Testis (tissue), 2 donors: ENCODE measurements at regions not wholly inside any gene's neighbourhood (a gene's known extent, or its start where the extent isn't known, plus 50 kb on each side); places are given as distances from the start of the nearest gene placed in this dataset.

Source experiments
- DNase-seq: peaks from one replicate; pipeline ENCODE4 v3.0.0-alpha.2; 2019
- H3K27ac ChIP-seq, 2 donors: fragments of 200-600 bp; sonication (generic); one replicate each; pipeline ENCODE4 v1.5.1; 2019
- H3K27me3 ChIP-seq: fragments of 200-600 bp; sonication (generic); one replicate; pipeline ENCODE4 v1.5.1; 2019
- H3K36me3 ChIP-seq: fragments of 200-600 bp; sonication (generic); one replicate; pipeline ENCODE4 v1.5.1; 2017; ENCODE audit warnings: low read depth; ENCODE audit errors: missing control alignments
- H3K4me1 ChIP-seq: fragments of 200-600 bp; sonication (generic); one replicate; pipeline ENCODE4 v1.5.1; 2019
- H3K4me3 ChIP-seq, 2 donors: fragments of 200-600 bp; sonication (generic); one replicate each; pipeline ENCODE4 v1.5.1; 2017 to 2019
- H3K9me3 ChIP-seq: fragments of 200-600 bp; sonication (generic); one replicate; pipeline ENCODE4 v1.5.1; 2017
- CTCF ChIP-seq, 3 experiments: fragments of 450-650 bp in 2 of 3; fragments of 200-600 bp in 1 of 3; sonication (generic) in 1 of 3; IDR thresholded peaks; one replicate each; pipeline ENCODE4 v1.5.1; 2016 to 2019; ENCODE audit warnings: antibody characterized with exemption in 3 of 3, mild to moderate bottlenecking in 2 of 3, moderate library complexity in 1 of 3
- POLR2A ChIP-seq: fragments of 450-650 bp; IDR thresholded peaks from one replicate; pipeline ENCODE4 v1.6.1; 2017; ENCODE audit warnings: antibody characterized with exemption, mild to moderate bottlenecking, moderate library complexity
- WGBS, 2 donors: methylation state at CpG; one replicate each; pipeline ENCODE4 v1.1.5; 2018; 5-methylcytosine and 5-hydroxymethylcytosine counted together
- intact Hi-C: fragments of 100-400 bp; cut with DNase I; formaldehyde crosslinking; loops from one replicate; pipeline ENCODE4 v1.15.1; 2023; ENCODE audit warnings: low total_unique reads

DNA sequence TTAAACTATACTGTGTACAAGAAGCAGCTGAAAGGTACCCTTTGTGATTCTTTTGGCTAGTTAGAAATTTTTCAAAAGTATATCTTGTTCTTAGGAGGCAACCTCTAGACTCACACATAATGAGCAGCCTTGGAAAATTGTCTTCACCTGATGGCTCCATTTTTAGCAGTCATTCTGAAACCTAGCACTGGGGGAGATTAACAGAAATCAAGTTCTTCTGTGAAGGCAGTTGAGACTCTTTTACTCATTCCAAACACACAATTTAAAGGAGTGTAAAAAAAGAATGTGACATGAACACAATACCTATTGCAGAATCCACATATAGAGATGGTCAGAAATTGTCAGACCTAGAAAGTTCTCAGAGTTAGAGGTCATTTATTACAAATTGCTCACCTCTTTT, 197.7 kb downstream of the UBE2E3 start:
- intact Hi-C loops, result no loop called here
- no peak for DNase-seq

GRCh38 chr2:181178823-181179412, 198.5 kb downstream of the UBE2E3 start:
- Histone ChIP-seq H3K36me3 (no peaks in the 10 kb centered on the region), H3K4me3 (no peak overlapping the region), H3K9me3 (no peaks in the 10 kb centered on the region), H3K4me1 (no peaks in the 10 kb centered on the region), H3K27ac (no peak overlapping the region), H3K27me3 (no peaks in the 10 kb centered on the region)
- 81 to 89% methylated on average over 2 of the region's 2 CpGs for WGBS, 2 donors
- intact Hi-C loops, result no loop called here
- TF ChIP-seq CTCF (IDR thresholded peaks at IDR 0.05), result peak in 1 of 3 experiments; percentile 15
- TF ChIP-seq POLR2A, result no peak
- DNase-seq, result peak; percentile 26

More for the DNA sequence above, 197.7 kb downstream of the UBE2E3 start:
- H3K9me3 ChIP-seq, result no peaks in the 10 kb centered on the region
- TF ChIP-seq POLR2A (no peak), CTCF (IDR thresholded peaks at IDR 0.05) (no peak)
- no peak overlapping the region for H3K4me3 ChIP-seq
- no peak overlapping the region for H3K27ac ChIP-seq
- H3K27me3 ChIP-seq, result no peaks in the 10 kb centered on the region
- H3K4me1 ChIP-seq, result no peaks in the 10 kb centered on the region
- H3K36me3 ChIP-seq, result no peaks in the 10 kb centered on the region

GRCh38 chr2:181183878-181184542, 203.6 kb downstream of the UBE2E3 start:
- no peaks in the 10 kb centered on the region for H3K36me3 ChIP-seq
- H3K9me3 ChIP-seq, result no peaks in the 10 kb centered on the region
- 73 to 83% methylated on average over 4 of the region's 4 CpGs for WGBS, 2 donors
- no peaks in the 10 kb centered on the region for H3K27me3 ChIP-seq
- intact Hi-C loops, result no loop called here
- H3K4me1 ChIP-seq, result no peaks in the 10 kb centered on the region
- H3K27ac ChIP-seq, result no peak overlapping the region
- no peak for DNase-seq
- TF ChIP-seq CTCF (IDR thresholded peaks at IDR 0.05) (no peak), POLR2A (no peak)
- no peak overlapping the region for H3K4me3 ChIP-seq

- no peak for TF ChIP-seq POLR2A
- no peak for TF ChIP-seq CTCF (IDR thresholded peaks at IDR 0.05)
- intact Hi-C loops, result no loop called here
- no peak overlapping the region for H3K4me3 ChIP-seq
- H3K36me3 ChIP-seq, result no peaks in the 10 kb centered on the region
- no peak for DNase-seq
- WGBS, 2 donors, result 84% methylated on average over 6 of the region's 6 CpGs
- H3K27ac ChIP-seq, result no peak overlapping the region
- H3K9me3 ChIP-seq, result no peaks in the 10 kb centered on the region
- H3K4me1 ChIP-seq, result no peaks in the 10 kb centered on the region
- H3K27me3 ChIP-seq, result no peaks in the 10 kb centered on the region
Observed at GRCh38 chr2:181185421-181185820, 205.0 kb downstream of the UBE2E3 start.

GRCh38 chr2:181185948-181186347, 205.5 kb downstream of the UBE2E3 start:
- no peaks in the 10 kb centered on the region for H3K4me1 ChIP-seq
- no peaks in the 10 kb centered on the region for H3K27me3 ChIP-seq
- H3K27ac ChIP-seq, result no peak overlapping the region
- no peak for DNase-seq
- 93 to 96% methylated on average over 4 of the region's 4 CpGs for WGBS, 2 donors
- no peaks in the 10 kb centered on the region for H3K36me3 ChIP-seq
- H3K9me3 ChIP-seq, result no peaks in the 10 kb centered on the region
- no peak overlapping the region for H3K4me3 ChIP-seq
- intact Hi-C loops, result no loop called here
- TF ChIP-seq POLR2A, result no peak
- TF ChIP-seq CTCF (IDR thresholded peaks at IDR 0.05), result no peak
